Fibroblast of villous mesenchyme (primary cell): ENCODE measurements at regions not wholly inside any gene's neighbourhood (a gene's known extent, or its start where the extent isn't known, plus 50 kb on each side); places are given as distances from the start of the nearest gene placed in this dataset.

ENCODE experiments used
- DNase-seq: peaks from one replicate; pipeline ENCODE4 v3.0.0-alpha.2; 2010; ENCODE audit warnings: low read depth
- H3K4me3 ChIP-seq: 2 replicates; pipeline ENCODE4 v1.5.1; 2011; ENCODE audit warnings: low read depth, mild to moderate bottlenecking, low read length
- TF ChIP-seq, protein P1 (sequence below): IDR thresholded peaks from 2 replicates; pipeline ENCODE4 v1.5.1; 2012; ENCODE audit warnings: low read depth, mild to moderate bottlenecking, low read length; ENCODE audit not compliant: insufficient read depth

DNA sequence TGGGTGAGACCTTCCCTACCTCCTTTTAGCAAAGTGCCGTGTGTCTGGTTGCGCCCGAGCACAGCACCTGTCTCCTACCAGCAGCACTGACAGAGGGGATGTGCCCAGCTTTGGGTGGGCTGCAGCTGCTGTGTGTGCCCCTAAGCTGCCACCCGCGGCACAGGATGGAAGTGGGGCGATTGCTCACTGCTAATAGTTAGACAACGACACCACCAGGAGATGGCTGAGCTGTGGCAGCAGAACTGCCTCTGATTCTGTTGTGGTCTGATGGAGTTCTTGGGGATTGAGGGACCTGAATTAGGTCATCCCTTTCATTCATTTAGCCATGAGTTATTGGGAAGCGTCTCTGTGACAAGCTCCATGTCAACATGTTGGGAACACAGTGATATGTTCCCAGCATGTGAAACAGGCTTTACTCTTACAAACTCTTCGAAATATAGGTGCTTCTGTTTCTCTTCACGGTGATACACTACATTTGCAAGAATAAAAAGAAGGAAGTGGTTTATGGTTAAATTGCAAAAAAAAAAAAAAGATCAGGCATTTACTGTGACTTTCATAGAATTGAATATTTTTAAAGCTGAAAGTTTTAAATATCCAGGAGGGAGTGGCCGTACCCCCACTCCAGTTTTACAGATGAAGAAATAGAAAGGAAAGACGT is 184.4 kb downstream of the MAF start:
- H3K4me3 ChIP-seq: no peak overlapping the region
- TF ChIP-seq, protein P1, sequence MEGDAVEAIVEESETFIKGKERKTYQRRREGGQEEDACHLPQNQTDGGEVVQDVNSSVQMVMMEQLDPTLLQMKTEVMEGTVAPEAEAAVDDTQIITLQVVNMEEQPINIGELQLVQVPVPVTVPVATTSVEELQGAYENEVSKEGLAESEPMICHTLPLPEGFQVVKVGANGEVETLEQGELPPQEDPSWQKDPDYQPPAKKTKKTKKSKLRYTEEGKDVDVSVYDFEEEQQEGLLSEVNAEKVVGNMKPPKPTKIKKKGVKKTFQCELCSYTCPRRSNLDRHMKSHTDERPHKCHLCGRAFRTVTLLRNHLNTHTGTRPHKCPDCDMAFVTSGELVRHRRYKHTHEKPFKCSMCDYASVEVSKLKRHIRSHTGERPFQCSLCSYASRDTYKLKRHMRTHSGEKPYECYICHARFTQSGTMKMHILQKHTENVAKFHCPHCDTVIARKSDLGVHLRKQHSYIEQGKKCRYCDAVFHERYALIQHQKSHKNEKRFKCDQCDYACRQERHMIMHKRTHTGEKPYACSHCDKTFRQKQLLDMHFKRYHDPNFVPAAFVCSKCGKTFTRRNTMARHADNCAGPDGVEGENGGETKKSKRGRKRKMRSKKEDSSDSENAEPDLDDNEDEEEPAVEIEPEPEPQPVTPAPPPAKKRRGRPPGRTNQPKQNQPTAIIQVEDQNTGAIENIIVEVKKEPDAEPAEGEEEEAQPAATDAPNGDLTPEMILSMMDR: no peak
- no peak for DNase-seq

DNA sequence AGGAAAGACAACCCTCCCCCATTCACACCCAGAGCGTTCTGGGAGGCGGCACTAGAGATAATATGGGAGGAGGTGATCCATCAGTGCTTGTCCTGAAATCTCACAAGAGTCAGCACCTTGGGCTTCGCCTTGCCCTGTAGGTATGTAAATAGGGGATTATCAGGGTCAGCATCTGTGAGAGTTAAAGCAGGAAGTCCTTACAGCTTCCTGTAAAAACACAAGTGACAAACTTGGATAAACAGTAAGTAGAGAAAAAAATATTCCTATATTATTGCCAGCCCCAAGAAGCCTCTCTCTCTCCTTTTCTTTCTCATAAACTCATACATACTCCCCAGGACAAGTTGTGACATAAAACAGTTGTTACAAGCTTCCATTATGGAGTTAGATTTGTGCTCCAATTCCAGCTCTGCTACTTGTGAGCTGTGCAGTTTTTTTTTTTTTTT is 187.7 kb downstream of the MAF start:
- DNase-seq: no peak
- no peak overlapping the region for H3K4me3 ChIP-seq
- TF ChIP-seq, protein P1: no peak

GRCh38 chr16:79411805-79412204 is 188.7 kb downstream of the MAF start:
- H3K4me3 ChIP-seq: no peak overlapping the region
- TF ChIP-seq, protein P1: no peak
- DNase-seq: no peak

DNA sequence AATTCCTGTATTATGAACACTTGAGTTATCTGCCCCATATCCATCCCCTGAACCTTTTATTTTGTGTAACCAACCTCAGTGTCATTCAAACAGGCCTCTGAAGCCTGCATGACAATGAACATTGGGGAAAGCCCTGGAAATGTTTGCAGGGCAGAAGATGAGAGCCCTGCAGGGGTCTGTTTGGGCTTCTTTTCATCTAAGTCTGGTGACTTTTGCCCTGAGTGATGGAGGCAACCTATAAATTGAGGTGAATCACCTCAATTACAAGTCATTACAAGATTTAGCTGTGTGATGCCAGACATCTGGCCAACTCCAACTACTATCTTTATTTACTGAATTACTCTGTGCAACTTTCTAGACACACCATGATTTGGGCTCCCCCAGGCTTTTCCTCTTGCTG is 189.2 kb downstream of the MAF start:
- no peak overlapping the region for H3K4me3 ChIP-seq
- DNase-seq: no peak
- TF ChIP-seq, protein P1: no peak

GRCh38 chr16:79409978-79410377 is 190.6 kb downstream of the MAF start:
- no peak for DNase-seq
- H3K4me3 ChIP-seq: no peak overlapping the region
- TF ChIP-seq, protein P1: no peak

- DNase-seq: no peak
- no peak overlapping the region for H3K4me3 ChIP-seq
- TF ChIP-seq, protein P1: no peak
Measured at GRCh38 chr16:79408355-79408754, 192.2 kb downstream of the MAF start.
